ENCODE measurements at regions not wholly inside any gene's neighbourhood (a gene's known extent, or its start where the extent isn't known, plus 50 kb on each side); places are given as distances from the start of the nearest gene placed in this dataset.

- H3K27me3 ChIP-seq (ENCODE audit: control insufficient read depth, insufficient read depth, low read length), result no peaks in the 10 kb centered on the region
- no peaks in the 10 kb centered on the region for H3K36me3 ChIP-seq (ENCODE audit: control insufficient read depth, insufficient read depth, low read length)
- no peak overlapping the region for H3K9ac ChIP-seq (ENCODE audit: low read length)
- no peaks in the 10 kb centered on the region for H3K4me1 ChIP-seq (ENCODE audit: control insufficient read depth, insufficient read depth, low read length)
- H3K4me3 ChIP-seq (ENCODE audit: low read length), result no peak overlapping the region
- no peaks in the 10 kb centered on the region for H3K9me3 ChIP-seq (ENCODE audit: control insufficient read depth, low read length)
Measured at GRCh38 chr2:217553679-217554078, 449.1 kb downstream of the TNS1 start.

- Histone ChIP-seq H3K9ac (ENCODE audit: low read length) (no peak overlapping the region), H3K36me3 (ENCODE audit: control insufficient read depth, insufficient read depth, low read length) (no peaks in the 10 kb centered on the region), H3K4me1 (ENCODE audit: control insufficient read depth, insufficient read depth, low read length) (no peaks in the 10 kb centered on the region), H3K4me3 (ENCODE audit: low read length) (no peak overlapping the region), H3K27me3 (ENCODE audit: control insufficient read depth, insufficient read depth, low read length) (no peaks in the 10 kb centered on the region), H3K9me3 (ENCODE audit: control insufficient read depth, low read length) (no peaks in the 10 kb centered on the region)
Measured at GRCh38 chr2:217553202-217553601, 449.6 kb downstream of the TNS1 start.

GRCh38 chr2:217552081-217552480 is 450.7 kb downstream of the TNS1 start:
- Histone ChIP-seq H3K27me3 (ENCODE audit: control insufficient read depth, insufficient read depth, low read length) (no peaks in the 10 kb centered on the region), H3K9ac (ENCODE audit: low read length) (no peak overlapping the region), H3K4me3 (ENCODE audit: low read length) (no peak overlapping the region), H3K9me3 (ENCODE audit: control insufficient read depth, low read length) (no peaks in the 10 kb centered on the region), H3K36me3 (ENCODE audit: control insufficient read depth, insufficient read depth, low read length) (no peaks in the 10 kb centered on the region), H3K4me1 (ENCODE audit: control insufficient read depth, insufficient read depth, low read length) (no peaks in the 10 kb centered on the region)

GRCh38 chr2:217551252-217551899 is 451.4 kb downstream of the TNS1 start:
- Histone ChIP-seq H3K36me3 (ENCODE audit: control insufficient read depth, insufficient read depth, low read length) (no peaks in the 10 kb centered on the region), H3K9ac (ENCODE audit: low read length) (no peak overlapping the region), H3K4me3 (ENCODE audit: low read length) (no peak overlapping the region), H3K4me1 (ENCODE audit: control insufficient read depth, insufficient read depth, low read length) (no peaks in the 10 kb centered on the region), H3K27me3 (ENCODE audit: control insufficient read depth, insufficient read depth, low read length) (no peaks in the 10 kb centered on the region), H3K9me3 (ENCODE audit: control insufficient read depth, low read length) (no peaks in the 10 kb centered on the region)

GRCh38 chr2:217539126-217539525 is 463.7 kb downstream of the TNS1 start:
- no peak overlapping the region for H3K4me3 ChIP-seq (ENCODE audit: low read length)
- H3K4me1 ChIP-seq (ENCODE audit: control insufficient read depth, insufficient read depth, low read length), result no peaks in the 10 kb centered on the region
- H3K9ac ChIP-seq (ENCODE audit: low read length), result no peak overlapping the region
- no peaks in the 10 kb centered on the region for H3K9me3 ChIP-seq (ENCODE audit: control insufficient read depth, low read length)
- no peaks in the 10 kb centered on the region for H3K36me3 ChIP-seq (ENCODE audit: control insufficient read depth, insufficient read depth, low read length)
- H3K27me3 ChIP-seq (ENCODE audit: control insufficient read depth, insufficient read depth, low read length), result no peaks in the 10 kb centered on the region

- H3K27me3 ChIP-seq (ENCODE audit: control insufficient read depth, insufficient read depth, low read length), result no peaks in the 10 kb centered on the region
- no peaks in the 10 kb centered on the region for H3K4me1 ChIP-seq (ENCODE audit: control insufficient read depth, insufficient read depth, low read length)
- H3K4me3 ChIP-seq (ENCODE audit: low read length), result no peak overlapping the region
Measured at GRCh38 chr2:217538719-217539118, 464.1 kb downstream of the TNS1 start.

GRCh38 chr2:217535957-217536708 is 466.7 kb downstream of the TNS1 start:
- Histone ChIP-seq H3K36me3 (ENCODE audit: control insufficient read depth, insufficient read depth, low read length) (no peaks in the 10 kb centered on the region), H3K4me1 (ENCODE audit: control insufficient read depth, insufficient read depth, low read length) (no peaks in the 10 kb centered on the region), H3K4me3 (ENCODE audit: low read length) (no peak overlapping the region), H3K27me3 (ENCODE audit: control insufficient read depth, insufficient read depth, low read length) (no peaks in the 10 kb centered on the region), H3K9me3 (ENCODE audit: control insufficient read depth, low read length) (no peaks in the 10 kb centered on the region), H3K9ac (ENCODE audit: low read length) (no peak overlapping the region)

More at GRCh38 chr2:217538719-217539118, 464.1 kb downstream of the TNS1 start:
- Histone ChIP-seq H3K36me3 (ENCODE audit: control insufficient read depth, insufficient read depth, low read length) (no peaks in the 10 kb centered on the region), H3K9ac (ENCODE audit: low read length) (no peak overlapping the region), H3K9me3 (ENCODE audit: control insufficient read depth, low read length) (no peaks in the 10 kb centered on the region)

GRCh38 chr2:217530392-217531090 is 472.3 kb downstream of the TNS1 start:
- H3K36me3 ChIP-seq (ENCODE audit: control insufficient read depth, insufficient read depth, low read length), result no peaks in the 10 kb centered on the region
- H3K4me3 ChIP-seq (ENCODE audit: low read length), result no peak overlapping the region
- no peaks in the 10 kb centered on the region for H3K27me3 ChIP-seq (ENCODE audit: control insufficient read depth, insufficient read depth, low read length)
- H3K4me1 ChIP-seq (ENCODE audit: control insufficient read depth, insufficient read depth, low read length), result peaks cover 4% of the 10 kb centered on the region
- no peak overlapping the region for H3K9ac ChIP-seq (ENCODE audit: low read length)
- no peaks in the 10 kb centered on the region for H3K9me3 ChIP-seq (ENCODE audit: control insufficient read depth, low read length)

- H3K27me3 ChIP-seq (ENCODE audit: control insufficient read depth, insufficient read depth, low read length), result no peaks in the 10 kb centered on the region
- H3K4me3 ChIP-seq (ENCODE audit: low read length), result no peak overlapping the region
- no peak overlapping the region for H3K9ac ChIP-seq (ENCODE audit: low read length)
- H3K36me3 ChIP-seq (ENCODE audit: control insufficient read depth, insufficient read depth, low read length), result no peaks in the 10 kb centered on the region
- no peaks in the 10 kb centered on the region for H3K9me3 ChIP-seq (ENCODE audit: control insufficient read depth, low read length)
- H3K4me1 ChIP-seq (ENCODE audit: control insufficient read depth, insufficient read depth, low read length), result peaks cover 4% of the 10 kb centered on the region
Measured at GRCh38 chr2:217529271-217529670, 473.5 kb downstream of the TNS1 start.

GRCh38 chr2:217527590-217528202 is 475.1 kb downstream of the TNS1 start:
- no peaks in the 10 kb centered on the region for H3K36me3 ChIP-seq (ENCODE audit: control insufficient read depth, insufficient read depth, low read length)
- no peak overlapping the region for H3K4me3 ChIP-seq (ENCODE audit: low read length)
- H3K9ac ChIP-seq (ENCODE audit: low read length), result no peak overlapping the region
- H3K9me3 ChIP-seq (ENCODE audit: control insufficient read depth, low read length), result no peaks in the 10 kb centered on the region
- peaks cover 4% of the 10 kb centered on the region for H3K4me1 ChIP-seq (ENCODE audit: control insufficient read depth, insufficient read depth, low read length)
- H3K27me3 ChIP-seq (ENCODE audit: control insufficient read depth, insufficient read depth, low read length), result no peaks in the 10 kb centered on the region

- H3K9ac ChIP-seq (ENCODE audit: low read length), result no peak overlapping the region
- H3K36me3 ChIP-seq (ENCODE audit: control insufficient read depth, insufficient read depth, low read length), result no peaks in the 10 kb centered on the region
- no peaks in the 10 kb centered on the region for H3K9me3 ChIP-seq (ENCODE audit: control insufficient read depth, low read length)
- no peak overlapping the region for H3K4me3 ChIP-seq (ENCODE audit: low read length)
- H3K27me3 ChIP-seq (ENCODE audit: control insufficient read depth, insufficient read depth, low read length), result no peaks in the 10 kb centered on the region
- no peaks in the 10 kb centered on the region for H3K4me1 ChIP-seq (ENCODE audit: control insufficient read depth, insufficient read depth, low read length)
Measured at GRCh38 chr2:217525076-217525475, 477.7 kb downstream of the TNS1 start.

- Histone ChIP-seq H3K4me1 (ENCODE audit: control insufficient read depth, insufficient read depth, low read length) (no peaks in the 10 kb centered on the region), H3K27me3 (ENCODE audit: control insufficient read depth, insufficient read depth, low read length) (no peaks in the 10 kb centered on the region), H3K4me3 (ENCODE audit: low read length) (no peak overlapping the region), H3K9ac (ENCODE audit: low read length) (no peak overlapping the region), H3K36me3 (ENCODE audit: control insufficient read depth, insufficient read depth, low read length) (no peaks in the 10 kb centered on the region), H3K9me3 (ENCODE audit: control insufficient read depth, low read length) (no peaks in the 10 kb centered on the region)
Measured at GRCh38 chr2:217523286-217523685, 479.5 kb downstream of the TNS1 start.
